Keratinocyte (primary cell): ENCODE measurements at regions not wholly inside any gene's neighbourhood (a gene's known extent, or its start where the extent isn't known, plus 50 kb on each side); places are given as distances from the start of the nearest gene placed in this dataset.

ENCODE experiments used
- DNase-seq: peaks from one replicate; pipeline ENCODE4 v3.0.0-alpha.2; 2011; ENCODE audit warnings: low read depth, missing footprints, low spot score
- FAIRE-seq: peaks from 2 replicates; lab custom pipeline; 2011; peaks lifted over from hg19 to GRCh38; lab: Jason Lieb, UNC
- H2AFZ ChIP-seq: 2 replicates; pipeline ENCODE4 v1.6.0; 2012; ENCODE audit warnings: low read length, control low read depth, inconsistent platforms; ENCODE audit not compliant: control insufficient read depth
- H3K27ac ChIP-seq: 2 replicates; pipeline ENCODE4 v1.5.1; 2011; ENCODE audit warnings: low read length; ENCODE audit not compliant: control insufficient read depth, insufficient read depth
- H3K27me3 ChIP-seq: 3 replicates; pipeline ENCODE4 v1.6.0; 2011; ENCODE audit warnings: low read length; ENCODE audit not compliant: control insufficient read depth, insufficient read depth; ENCODE audit errors: extremely low read depth
- H3K36me3 ChIP-seq, 2 experiments: 2 replicates in 1 of 2; 3 replicates in 1 of 2; pipeline ENCODE4 v1.5.1; 2011; ENCODE audit warnings: low read length in 2 of 2, mild to moderate bottlenecking in 1 of 2; ENCODE audit not compliant: control insufficient read depth in 2 of 2, insufficient read depth in 2 of 2; ENCODE audit errors: extremely low read depth in 1 of 2
- H3K4me1 ChIP-seq: 3 replicates; pipeline ENCODE4 v1.5.1; 2011; ENCODE audit warnings: low read length; ENCODE audit not compliant: control insufficient read depth, insufficient read depth; ENCODE audit errors: extremely low read depth
- H3K4me2 ChIP-seq: 3 replicates; pipeline ENCODE4 v1.6.0; 2011; ENCODE audit warnings: low read depth, low read length; ENCODE audit not compliant: control insufficient read depth, insufficient read depth; ENCODE audit errors: extremely low read depth
- H3K4me3 ChIP-seq, 3 experiments: fragments of 200-600 bp in 1 of 3; sonication (generic) in 1 of 3; 2 replicates in 2 of 3; 3 replicates in 1 of 3; pipeline ENCODE4 v1.5.1; 2011 to 2016; ENCODE audit warnings: low read length in 3 of 3, mild to moderate bottlenecking in 3 of 3, control low read depth in 2 of 3, inconsistent platforms in 1 of 3, low read depth in 1 of 3, mixed read lengths in 1 of 3, mixed run types in 1 of 3, moderate library complexity in 1 of 3; ENCODE audit not compliant: control insufficient read depth in 2 of 3, insufficient read depth in 2 of 3; ENCODE audit errors: extremely low read depth in 1 of 3
- H3K79me2 ChIP-seq: 2 replicates; pipeline ENCODE4 v1.6.0; 2012; ENCODE audit warnings: low read length; ENCODE audit not compliant: control insufficient read depth, insufficient read depth
- H3K9ac ChIP-seq: 3 replicates; pipeline ENCODE4 v1.6.0; 2011; ENCODE audit warnings: low read length; ENCODE audit not compliant: control insufficient read depth, insufficient read depth; ENCODE audit errors: extremely low read depth
- H3K9me1 ChIP-seq: 3 replicates; pipeline ENCODE4 v1.6.0; 2011; ENCODE audit warnings: low read length; ENCODE audit not compliant: control insufficient read depth, insufficient read depth; ENCODE audit errors: extremely low read depth
- H3K9me3 ChIP-seq: 2 replicates; pipeline ENCODE4 v1.5.1; 2012; ENCODE audit warnings: low read depth, low read length; ENCODE audit not compliant: control insufficient read depth
- H4K20me1 ChIP-seq: 3 replicates; pipeline ENCODE4 v1.6.0; 2011; ENCODE audit warnings: low read length; ENCODE audit not compliant: control insufficient read depth, insufficient read depth; ENCODE audit errors: extremely low read depth
- CTCF ChIP-seq, 3 experiments: IDR thresholded peaks in 1 of 3; conservative IDR thresholded peaks in 1 of 3; optimal IDR thresholded peaks in 1 of 3; 2 replicates in 2 of 3; 3 replicates in 1 of 3; pipeline versions ENCODE3 to v1.5.1; 2011; ENCODE audit warnings: low read length in 3 of 3, mild to moderate bottlenecking in 3 of 3, moderate library complexity in 2 of 3, control low read depth in 1 of 3, inconsistent platforms in 1 of 3; ENCODE audit not compliant: insufficient read depth in 2 of 3; ENCODE audit errors: extremely low read depth in 1 of 3
- EZH2 ChIP-seq: IDR thresholded peaks from one replicate; pipeline ENCODE4 v1.6.1; 2012; ENCODE audit warnings: inconsistent platforms, mild to moderate bottlenecking, low read length, moderate library complexity
- dilution Hi-C: fragments of 300-500 bp; cut with MboI; formaldehyde crosslinking; loops from one replicate; pipeline ENCODE4 v1.7.0; 2020; ENCODE audit warnings: low sequenced_read_pairs; ENCODE audit not compliant: extremely low pct_ligation_motif_present

DNA sequence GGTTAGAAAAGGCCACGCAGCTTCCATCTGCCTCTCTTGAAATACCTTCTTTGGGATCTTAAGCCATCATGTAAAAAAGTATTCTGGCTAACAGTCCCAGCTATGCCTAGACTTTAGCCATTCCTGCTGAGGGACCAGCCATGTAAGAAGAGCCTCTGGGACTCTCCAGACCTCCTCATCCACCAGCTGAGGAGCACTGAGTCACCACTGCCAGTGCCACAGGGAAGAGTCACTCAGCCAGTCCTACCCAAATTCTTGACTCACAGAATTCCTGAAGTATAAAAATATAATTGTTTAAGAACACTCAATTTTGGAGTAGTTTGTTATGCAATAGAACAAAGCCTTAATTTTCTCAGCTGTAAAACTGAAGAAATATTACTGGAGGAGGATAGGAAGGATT, 436.7 kb downstream of the ZEB2 start:
- H3K79me2 ChIP-seq = no peaks in the 10 kb centered on the region
- no peaks in the 10 kb centered on the region for H3K36me3 ChIP-seq
- H3K4me1 ChIP-seq = peaks cover 22% of the 10 kb centered on the region
- no peaks in the 10 kb centered on the region for H4K20me1 ChIP-seq
- no peaks in the 10 kb centered on the region for H3K9me1 ChIP-seq
- peak; percentile 56 for FAIRE-seq
- H3K27ac ChIP-seq = peak overlapping the region; percentile 74
- H3K9me3 ChIP-seq = no peaks in the 10 kb centered on the region
- no peak overlapping the region for H3K4me3 ChIP-seq
- dilution Hi-C loops = no loop called here
- no peaks in the 10 kb centered on the region for H3K27me3 ChIP-seq
- H2AFZ ChIP-seq = no peak overlapping the region
- H3K9ac ChIP-seq = no peak overlapping the region
- H3K4me2 ChIP-seq = peak overlapping the region; percentile 33
- peak; percentile 60 for DNase-seq
- no peak for TF ChIP-seq CTCF (optimal IDR thresholded peaks at IDR 0.05 in 1 of 3, IDR thresholded peaks at IDR 0.05 in 1 of 3, conservative IDR thresholded peaks at IDR 0.05 in 1 of 3; ENCODE audit: extremely low read depth in 1 of 3, insufficient read depth in 2 of 3, low read length in 3 of 3)
- no peak for TF ChIP-seq EZH2

DNA sequence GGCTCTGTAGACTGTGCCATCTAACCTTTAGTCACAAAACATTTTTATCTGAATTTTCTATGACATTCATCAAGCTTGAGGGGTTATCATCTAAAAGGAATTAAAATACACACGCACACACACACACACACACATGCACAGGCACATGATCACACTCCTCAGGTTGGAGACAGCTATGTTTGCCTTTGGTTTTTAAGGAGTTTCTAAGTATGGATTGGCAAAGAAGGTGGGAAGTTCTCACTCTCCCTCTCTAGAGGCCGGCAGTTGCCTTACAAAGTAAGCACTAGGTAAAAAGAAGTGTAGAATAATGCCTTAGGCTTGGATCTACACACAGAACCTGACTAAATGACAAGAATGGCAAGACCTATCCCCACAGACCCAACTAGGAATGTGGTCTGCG, 437.1 kb downstream of the ZEB2 start:
- Histone ChIP-seq H3K9me1 (no peaks in the 10 kb centered on the region), H3K9ac (no peak overlapping the region), H2AFZ (no peak overlapping the region), H3K27me3 (no peaks in the 10 kb centered on the region), H3K79me2 (no peaks in the 10 kb centered on the region), H3K4me3 (no peak overlapping the region), H3K4me1 (peaks cover 22% of the 10 kb centered on the region), H3K36me3 (no peaks in the 10 kb centered on the region), H3K27ac (no peak overlapping the region), H4K20me1 (no peaks in the 10 kb centered on the region), H3K9me3 (no peaks in the 10 kb centered on the region), H3K4me2 (no peak overlapping the region)
- TF ChIP-seq CTCF (optimal IDR thresholded peaks at IDR 0.05 in 1 of 3, IDR thresholded peaks at IDR 0.05 in 1 of 3, conservative IDR thresholded peaks at IDR 0.05 in 1 of 3; ENCODE audit: extremely low read depth in 1 of 3, insufficient read depth in 2 of 3, low read length in 3 of 3) = no peak
- TF ChIP-seq EZH2 = no peak
- FAIRE-seq = peak; percentile 60
- DNase-seq = no peak
- dilution Hi-C loops = no loop called here
